HK-2 (cell line): ENCODE measurements at regions not wholly inside any gene's neighbourhood (a gene's known extent, or its start where the extent isn't known, plus 50 kb on each side); places are given as distances from the start of the nearest gene placed in this dataset.

ENCODE experiments used
- DNase-seq: peaks from one replicate; pipeline ENCODE4 v3.0.0-alpha.2; 2018; ENCODE audit not compliant: unreplicated experiment

DNA sequence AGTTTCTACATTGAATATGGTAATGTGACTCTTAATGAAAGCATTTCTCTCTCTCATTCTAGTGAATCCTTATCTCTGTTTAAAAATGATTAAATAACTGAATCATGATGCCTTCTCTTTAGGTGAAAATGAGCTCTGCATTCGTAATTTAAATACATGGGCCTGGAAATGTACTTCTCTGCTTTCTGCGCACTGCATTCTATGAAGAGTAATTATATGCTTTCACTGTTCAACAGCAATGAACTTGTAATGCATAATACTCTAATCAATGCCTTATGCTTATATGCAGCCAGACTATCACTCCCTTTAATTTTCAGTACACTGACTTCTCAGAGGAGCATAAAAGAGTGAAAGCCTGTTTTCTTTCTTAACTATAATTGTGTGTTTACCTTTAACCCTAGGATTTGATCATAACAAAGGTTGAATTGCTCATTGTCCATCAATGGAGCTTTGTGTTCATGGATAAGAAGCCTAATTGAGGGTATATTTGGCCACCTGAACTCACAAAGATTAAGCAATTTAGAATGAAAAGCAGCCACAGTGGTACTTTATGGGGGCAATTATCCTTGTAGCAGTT, 330.8 kb upstream of the PDZRN3 start:
- no peak for DNase-seq

DNA sequence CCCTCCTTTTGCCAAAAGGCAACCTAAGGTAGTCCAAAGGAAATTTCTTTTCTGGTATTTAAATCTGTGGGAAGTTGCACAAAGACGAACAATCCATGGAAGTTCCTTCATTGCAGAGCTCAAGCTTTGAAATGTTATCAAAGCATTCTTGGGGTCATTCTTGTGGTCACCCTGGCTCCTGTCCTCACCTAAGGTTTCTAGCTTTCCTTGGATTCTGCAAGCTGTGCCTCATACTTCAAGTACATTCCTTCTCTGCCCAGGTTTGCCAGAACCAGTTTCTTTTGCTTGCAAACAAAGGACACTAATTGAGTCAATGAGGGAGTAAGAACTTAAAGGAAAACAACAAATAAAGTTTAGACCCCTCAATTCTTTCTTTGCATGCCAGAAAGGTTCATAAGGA, 329.8 kb upstream of the PDZRN3 start:
- DNase-seq, result no peak

DNA sequence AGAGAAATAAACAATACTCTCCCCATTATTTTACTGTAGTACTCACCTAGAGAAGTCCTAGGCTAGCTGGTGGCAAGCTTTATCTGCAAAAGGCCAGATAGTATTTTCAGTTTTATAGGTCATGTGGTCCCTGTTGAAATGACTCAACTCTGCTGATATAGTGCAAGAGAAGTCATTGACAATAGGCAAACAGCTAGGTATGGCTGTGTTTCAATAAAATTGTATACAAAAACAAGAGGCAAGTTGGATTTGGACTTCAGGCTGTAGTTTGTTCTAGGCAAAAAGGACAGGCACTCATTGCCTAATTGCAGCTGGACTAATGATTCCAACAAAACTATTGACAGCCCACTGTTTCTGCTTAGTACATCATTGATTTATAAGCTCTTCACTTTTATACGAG, 328.0 kb upstream of the PDZRN3 start:
- DNase-seq, result no peak

DNA sequence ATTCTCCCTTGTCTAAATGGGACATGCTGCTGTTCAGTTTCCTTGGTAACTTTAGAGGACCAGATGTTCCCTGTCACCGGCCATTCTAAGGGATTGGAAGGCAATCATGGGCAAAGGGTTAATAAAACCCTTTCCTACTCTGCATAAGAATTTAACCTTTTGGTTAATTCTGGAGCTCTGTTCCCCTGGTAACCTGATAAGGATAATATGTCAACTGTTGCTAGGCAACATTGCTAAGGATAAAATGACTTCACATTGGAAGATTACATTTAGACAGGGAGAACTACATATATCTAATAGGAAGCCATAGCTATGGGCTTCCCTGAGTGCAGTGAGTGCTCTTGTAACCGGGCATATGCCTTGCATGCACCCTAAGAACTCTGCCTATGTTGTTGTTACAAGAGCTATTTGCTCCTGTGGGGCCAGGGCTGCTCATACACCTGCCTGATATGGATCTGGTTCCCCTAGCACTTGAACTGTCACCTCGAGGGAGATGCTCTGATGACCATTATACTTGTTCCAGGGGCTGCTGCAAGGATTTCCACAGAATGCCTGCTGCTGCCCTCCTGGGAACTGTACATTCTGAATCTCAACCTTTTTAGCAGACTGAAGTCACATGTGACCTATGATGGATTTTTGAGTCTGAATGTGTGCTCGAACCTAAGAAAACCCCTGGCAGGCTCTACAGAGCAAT, 326.3 kb upstream of the PDZRN3 start:
- no peak for DNase-seq

DNA sequence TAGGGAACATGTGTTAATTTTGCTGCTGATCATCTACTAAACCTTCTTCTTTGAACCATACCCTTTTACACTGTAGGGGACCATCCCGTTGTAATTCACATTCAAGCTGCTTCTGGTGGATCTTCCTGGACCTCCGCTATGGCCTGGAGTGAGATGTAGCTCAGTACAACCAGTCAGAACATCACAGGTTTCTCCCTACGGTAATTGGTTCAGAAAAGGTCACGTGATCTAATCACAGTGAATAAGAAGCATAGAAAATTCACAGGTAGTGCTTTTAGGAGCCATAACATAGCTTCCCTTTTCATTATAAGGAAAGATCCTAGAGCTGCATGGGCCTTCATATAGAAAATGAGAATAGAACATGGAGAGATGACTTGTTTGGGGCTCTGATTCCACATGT, 320.8 kb upstream of the PDZRN3 start:
- no peak for DNase-seq

DNA sequence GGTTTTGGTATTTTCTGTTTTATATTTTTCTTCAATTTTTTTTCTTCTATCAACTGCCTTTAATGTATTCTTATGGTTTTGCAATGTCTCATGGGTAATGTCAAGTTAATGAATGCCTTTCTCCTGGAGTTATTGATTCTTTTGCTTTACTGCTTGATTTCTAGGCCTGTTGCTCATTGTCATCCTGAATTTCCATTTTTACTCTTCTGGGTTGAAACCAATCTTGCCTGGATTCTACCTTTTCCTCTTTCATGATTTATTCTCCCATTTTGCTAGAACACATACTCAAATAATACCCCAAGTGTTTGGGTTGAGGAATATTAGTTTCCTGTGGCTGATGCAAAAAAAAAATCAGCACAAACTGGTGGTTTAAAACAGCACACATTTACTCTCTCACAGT, 315.2 kb upstream of the PDZRN3 start:
- DNase-seq, result no peak

DNA sequence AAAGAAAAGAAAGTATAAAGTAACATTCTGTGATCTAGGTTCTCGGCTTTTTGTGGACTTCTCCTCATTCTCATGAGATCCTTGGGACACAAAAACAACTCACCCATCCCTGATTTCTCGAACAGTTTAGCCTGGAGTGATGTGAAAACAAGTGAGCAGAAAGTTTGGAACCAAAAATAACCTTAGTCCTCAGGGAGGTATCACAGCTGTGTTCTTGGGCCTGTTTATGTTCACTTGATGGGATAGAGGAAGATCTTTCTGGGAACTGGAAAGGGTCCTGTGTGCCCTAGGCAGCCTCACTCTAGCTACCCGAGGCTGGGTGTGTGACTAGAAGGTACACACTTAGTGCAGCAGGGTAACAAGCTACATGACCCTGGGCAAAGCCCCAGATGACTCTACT, 308.8 kb upstream of the PDZRN3 start:
- DNase-seq, result no peak

DNA sequence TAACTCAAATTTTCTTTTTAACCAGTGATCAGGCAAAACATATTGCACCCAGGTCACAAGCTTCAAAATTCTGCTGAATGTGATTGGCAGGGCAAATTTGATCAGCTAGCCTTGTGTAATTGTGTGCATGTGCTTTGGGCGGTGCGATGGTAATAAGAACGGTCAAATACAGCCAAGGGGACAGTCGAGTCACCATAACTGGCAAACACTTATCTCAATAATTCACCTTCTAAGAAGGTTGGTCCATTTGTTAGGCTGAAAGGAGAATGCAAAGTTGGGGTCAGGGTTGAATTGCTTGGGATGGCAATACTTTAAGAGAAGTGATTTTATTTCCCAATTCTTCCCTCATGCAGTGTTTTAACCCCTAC, 302.4 kb upstream of the PDZRN3 start:
- no peak for DNase-seq

DNA sequence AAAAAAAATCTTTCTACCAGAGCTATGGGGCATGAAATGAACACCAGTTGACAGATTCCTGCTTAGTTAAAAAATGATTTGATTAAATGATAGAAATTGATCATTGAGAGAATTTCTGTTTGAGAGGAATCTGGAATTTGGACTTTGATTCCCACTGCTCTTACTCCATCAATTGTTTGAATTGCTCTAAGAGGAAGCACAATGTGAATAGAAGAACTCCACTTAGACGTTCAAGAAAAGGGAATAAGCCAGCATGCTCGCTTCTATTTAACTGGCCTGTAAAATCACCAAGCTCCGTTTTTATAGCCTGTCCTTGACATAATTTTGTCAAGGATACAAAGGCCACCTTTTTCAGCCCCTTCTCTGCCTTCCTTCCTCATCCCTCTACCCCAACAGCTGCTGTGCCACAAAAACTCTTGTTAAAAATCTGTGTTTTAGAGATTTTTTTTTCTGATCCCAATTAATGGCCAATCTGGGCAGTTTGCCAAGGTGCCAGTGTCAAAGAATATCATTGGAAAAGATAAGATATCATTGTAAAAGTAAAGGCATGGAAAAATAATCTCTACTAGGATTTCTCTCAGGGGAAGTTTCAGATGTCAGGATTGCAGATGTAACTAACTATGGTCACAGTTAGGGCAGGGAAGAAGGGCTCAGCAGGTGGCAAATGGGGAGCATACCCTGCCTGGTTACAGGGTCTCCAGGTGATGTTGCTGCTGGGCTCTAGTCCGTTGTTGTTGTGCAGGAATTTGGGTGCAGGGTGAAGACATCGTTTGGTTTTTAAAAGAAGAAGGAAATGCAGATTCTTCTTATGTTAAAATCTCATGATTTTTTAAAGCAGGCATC, 301.8 kb upstream of the PDZRN3 start:
- DNase-seq, result no peak

DNA sequence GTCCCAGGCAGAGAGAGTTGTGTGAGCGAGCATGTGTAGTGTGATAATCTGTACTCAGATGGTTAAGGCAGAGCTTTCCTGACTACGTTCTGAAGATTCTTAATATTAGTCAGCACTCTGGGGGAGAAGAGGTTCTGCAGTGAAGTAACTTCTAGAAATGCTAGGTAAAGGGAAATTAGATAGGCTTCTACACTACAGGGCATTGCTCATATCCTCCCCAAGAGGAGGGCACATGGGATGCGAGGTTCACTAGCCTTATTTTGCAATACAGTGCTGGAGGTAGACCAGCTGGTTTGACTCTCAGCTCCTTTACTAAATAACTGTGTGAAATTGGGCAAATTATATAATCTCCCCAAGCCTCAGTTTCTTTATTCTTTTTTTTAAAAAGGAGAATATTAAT, 300.3 kb upstream of the PDZRN3 start:
- DNase-seq, result no peak

DNA sequence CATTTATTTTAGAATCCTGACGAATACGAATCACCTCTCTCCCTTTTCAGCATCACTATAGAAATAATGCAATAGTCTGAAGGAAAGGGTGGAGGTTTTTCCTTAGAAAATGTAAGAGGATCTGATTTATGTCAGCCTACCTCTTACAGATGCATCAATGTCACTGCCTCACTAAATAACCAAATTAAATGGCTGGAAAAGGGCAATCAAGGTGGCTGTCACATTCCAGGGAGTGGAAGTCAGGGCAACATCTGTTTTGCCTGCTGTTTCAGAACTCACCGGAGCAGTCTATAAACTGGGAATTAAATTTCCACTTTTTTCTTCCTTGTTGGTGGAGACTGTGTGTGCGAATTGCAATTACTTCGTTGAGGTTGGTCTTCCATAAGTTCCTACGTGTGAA, 299.3 kb upstream of the PDZRN3 start:
- no peak for DNase-seq

DNA sequence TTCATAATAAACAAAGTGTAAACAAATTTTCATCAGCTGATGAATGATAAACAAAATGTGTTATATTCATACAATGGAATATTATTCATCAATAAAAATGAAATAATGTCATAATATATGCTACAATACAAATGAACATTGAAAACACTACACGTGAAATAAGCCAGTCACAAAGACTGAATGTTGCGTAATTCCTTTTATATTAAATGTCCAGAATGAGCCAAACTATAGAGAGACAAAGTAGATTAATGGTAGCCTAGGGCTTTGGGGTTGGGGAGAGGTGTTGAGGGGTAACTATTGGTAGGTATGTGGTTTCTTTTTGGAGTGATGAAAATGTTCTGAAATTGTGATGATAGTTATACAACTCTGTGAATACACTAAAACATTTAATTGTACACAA, 292.9 kb upstream of the PDZRN3 start:
- no peak for DNase-seq

DNA sequence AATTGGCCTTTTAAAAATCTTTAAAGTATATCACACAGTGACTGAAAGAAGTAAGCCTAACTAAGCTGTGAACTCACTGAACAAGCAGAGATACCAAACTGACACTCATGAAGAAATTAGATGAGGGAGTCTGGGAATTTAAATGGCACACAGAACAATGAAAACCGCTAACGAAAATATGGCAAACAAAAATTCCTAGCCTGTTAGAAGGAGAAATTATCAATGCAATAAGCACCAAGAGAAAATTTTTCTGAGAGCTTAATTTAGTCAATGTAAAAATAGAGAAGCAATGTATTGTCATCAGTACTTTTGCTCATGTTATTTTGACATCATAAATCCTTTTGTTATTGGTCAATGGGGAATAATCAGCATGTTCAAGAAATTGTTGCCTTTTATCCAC, 291.1 kb upstream of the PDZRN3 start:
- DNase-seq, result no peak

DNA sequence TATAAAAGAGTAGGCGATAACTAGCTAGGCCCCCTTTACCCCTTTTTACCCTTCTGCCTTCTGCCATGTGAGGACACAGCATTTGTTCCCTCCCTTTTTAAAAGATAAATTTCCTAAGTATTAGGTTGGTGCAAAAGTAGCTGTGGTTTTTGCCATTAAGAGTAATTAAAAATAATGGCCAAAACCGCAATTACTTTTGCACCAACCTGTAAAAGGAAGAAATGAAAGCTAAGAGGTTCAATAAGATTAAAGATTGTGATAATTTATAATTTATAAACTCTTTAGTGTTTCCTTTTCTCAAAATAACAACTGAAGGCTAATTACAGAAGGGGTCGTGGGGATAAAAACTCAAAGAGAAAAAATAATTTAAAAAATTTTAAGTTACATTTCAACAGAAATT, 283.5 kb upstream of the PDZRN3 start:
- no peak for DNase-seq

DNA sequence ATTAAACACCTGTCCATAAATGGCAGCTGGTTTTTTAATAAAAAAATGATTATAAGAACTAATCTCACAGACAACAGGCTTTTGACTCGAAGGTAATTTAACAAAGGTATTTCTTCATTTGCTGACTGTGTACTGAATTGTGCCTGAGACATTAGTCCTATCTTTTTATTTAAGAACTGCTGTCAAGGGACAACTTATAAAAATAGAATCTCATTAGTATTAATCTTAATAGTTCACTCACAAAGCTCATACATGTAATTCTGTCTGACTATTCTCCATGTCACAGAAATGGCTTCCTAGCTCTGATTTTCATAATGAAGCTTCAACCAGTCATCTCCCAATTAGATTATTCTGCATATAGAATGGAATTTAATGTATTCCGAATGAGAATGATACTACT, 276.9 kb upstream of the PDZRN3 start:
- DNase-seq, result no peak

DNA sequence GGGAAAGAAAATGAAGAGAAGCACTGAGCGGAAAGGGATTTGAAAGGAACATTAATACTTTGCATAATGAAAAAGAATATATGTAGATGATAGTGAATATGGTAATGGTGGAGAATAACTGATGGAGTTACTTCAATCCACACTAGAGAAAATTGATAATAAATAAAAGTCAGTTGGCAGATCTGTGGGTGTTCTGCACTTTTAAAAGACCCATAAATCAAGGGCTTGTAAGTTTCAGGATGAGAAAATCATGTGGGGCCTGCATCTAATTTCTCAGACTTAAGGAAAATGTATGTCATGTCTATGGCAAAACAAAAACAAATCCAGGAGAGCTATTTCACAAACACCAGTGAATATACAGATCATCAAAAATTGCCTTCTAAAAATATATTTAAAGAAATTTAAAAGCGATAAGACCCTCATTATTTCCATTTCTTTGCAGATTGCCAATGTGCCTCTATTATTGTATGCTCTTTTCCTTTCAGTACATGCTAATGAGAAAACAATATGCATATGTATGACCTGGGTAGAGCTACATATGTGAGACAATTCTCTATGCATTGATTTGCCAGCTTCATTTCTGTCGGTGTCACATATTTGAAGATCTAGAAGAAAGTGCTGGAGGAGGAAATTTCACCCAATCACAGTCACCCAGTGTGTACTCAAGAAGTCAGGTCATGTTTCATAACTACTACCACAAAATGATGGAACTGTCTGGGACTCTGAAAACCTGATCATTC, 269.9 kb upstream of the PDZRN3 start:
- DNase-seq, result no peak

DNA sequence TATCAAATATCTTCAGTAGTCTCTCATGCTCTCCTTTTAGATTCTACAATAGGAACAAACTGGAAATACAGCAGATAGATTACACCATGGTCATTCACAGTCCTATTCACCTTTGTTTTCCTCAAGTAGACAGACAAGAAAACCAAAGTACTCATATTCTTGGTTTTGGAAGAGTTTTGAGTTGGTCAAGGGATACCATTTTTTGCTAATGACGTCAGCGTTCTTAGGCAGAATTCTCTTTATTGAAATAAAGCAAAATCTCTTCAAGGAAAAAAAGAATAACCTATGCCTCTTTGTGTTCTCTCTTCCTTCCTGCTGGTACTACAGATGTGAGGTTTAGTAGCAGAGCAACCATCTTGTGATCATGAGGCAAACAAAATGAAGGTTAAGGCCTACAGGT, 268.3 kb upstream of the PDZRN3 start:
- DNase-seq, result no peak

DNA sequence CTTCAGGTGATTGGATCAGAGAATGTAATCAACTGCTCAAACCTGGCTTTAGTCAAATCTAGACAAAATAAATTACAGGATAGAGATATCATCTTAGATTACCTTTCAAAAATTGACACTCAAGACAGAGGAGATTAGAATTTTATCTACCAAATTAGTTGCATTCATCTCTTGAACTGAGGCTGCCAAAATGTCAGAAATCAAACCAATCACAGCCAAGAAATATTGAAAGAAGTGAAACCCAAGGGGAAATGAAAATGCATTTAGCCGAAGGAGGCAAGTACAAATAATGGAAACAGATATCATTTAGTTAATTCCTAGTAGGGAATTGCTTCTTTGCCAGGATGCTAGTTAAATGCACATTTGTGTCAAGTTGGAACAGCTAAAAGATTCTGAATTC, 261.1 kb upstream of the PDZRN3 start:
- DNase-seq, result no peak

DNA sequence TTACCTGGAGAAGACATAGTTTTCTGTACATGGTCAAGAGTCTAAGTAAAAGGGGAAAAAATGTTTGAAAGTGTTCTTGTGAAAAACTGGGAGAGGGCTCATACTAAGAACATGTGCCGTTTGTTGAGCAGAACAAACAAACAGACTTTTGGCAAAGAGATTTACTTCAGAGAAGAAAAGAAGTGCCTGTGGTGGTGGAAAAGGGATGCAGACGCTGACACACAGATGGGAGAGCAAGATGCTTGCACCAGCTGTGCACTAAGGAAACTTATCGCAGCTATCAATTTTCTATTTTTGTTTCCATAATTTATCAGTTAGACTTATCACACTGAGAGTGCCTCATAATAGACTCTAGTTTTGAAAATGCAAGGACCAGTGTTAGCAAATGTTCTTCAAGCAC, 259.6 kb upstream of the PDZRN3 start:
- DNase-seq, result no peak

DNA sequence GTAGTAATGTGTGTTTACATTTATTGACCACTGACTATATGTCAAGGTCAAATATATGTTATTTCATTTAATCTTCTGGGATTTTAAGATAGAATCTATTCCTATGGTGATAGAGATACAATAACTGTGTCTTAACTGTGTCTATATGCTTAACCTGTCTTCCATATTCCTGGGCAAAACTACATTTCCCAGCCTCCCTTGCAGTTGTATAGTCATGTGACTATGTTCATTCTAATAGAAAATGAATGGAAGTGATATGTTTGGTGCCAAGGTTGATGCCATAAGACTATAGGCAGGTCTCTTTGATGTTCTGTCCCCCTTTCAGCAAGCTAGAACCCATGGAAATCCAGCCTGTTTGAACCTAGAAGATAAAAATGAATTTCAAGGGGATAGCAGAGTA, 258.8 kb upstream of the PDZRN3 start:
- no peak for DNase-seq

DNA sequence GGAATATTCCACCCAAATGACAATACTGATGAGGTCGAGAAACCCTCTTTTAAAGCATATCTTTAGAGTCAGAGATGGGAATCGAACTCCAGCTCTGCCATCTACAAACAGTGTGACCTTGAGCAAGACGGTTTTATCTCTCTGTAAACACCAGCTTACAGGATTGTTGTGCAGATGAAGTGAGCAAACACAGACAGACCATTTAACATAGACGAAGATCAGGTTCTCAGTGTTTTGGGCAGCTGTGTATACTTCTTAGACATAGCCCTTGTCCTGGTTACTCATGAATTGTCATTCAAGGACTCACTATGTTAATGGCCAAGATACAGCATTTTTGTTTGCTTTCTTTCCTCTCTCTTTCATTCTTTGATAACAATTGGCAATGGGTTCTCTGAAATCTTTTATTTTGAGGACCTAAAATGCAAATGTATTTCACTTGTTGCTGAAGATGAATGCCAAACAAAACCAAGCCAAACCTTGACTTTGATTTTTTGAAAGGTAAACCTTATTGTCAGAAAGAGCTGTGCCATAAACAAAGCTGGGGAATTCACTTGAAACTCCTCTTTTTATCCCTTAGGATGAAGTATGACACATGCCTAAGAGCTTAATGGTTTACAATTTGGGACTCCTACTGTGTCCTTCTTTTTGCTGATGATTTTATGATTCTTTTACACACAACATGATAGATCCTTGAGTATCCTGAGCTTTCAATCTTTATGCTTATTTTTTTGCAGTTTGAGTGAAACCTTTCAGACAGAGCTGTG, 250.0 kb upstream of the PDZRN3 start:
- DNase-seq, result no peak

DNA sequence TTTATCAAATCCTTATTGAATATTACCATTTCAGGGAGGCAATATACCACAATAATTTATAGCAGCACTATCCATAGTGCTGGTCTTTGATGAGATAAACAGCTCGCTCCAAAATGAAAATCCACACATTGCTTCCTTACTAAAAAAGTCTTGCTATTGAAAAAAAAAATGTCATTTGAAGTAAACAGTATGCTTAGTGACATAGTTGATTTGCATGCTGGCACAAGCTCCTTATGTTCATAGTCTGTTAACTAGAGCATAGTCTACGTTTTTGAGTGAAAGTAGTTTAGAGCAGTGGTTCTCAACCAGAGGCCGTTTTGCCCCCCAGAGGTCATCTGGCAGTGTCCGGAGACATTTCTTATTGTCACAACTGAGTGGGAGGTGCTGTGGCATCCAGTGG, 249.4 kb upstream of the PDZRN3 start:
- DNase-seq, result no peak
